ENCODE measurements at regions not wholly inside any gene's neighbourhood (a gene's known extent, or its start where the extent isn't known, plus 50 kb on each side); places are given as distances from the start of the nearest gene placed in this dataset.

- TF ChIP-seq CTCF (IDR thresholded peaks at IDR 0.05) (no peak), POLR2A (IDR thresholded peaks at IDR 0.05) (no peak)
- DNase-seq: no peak
- H3K27me3 ChIP-seq: no peaks in the 10 kb centered on the region
- H3K27ac ChIP-seq: no peak overlapping the region
- intact Hi-C loops (cut with DNase I): no loop called here
- no peak overlapping the region for H3K4me3 ChIP-seq
- H3K9me3 ChIP-seq (replicated peaks in 1 of 3): no peaks in the 10 kb centered on the region
- 40 to 46% (median 45%) methylated on average over 4 of the region's 4 CpGs for WGBS, 4 donors
- H3K36me3 ChIP-seq (replicated peaks in 1 of 2): no peaks in the 10 kb centered on the region
- no peaks in the 10 kb centered on the region for H3K4me1 ChIP-seq (replicated peaks in 1 of 2)
These were observed 907.7 kb downstream of the RAB28 start for GRCh38 chr4:12576409-12576808.

- Histone ChIP-seq H3K9me3 (replicated peaks in 1 of 3) (no peaks in the 10 kb centered on the region), H3K36me3 (replicated peaks in 1 of 2) (no peaks in the 10 kb centered on the region), H3K4me3 (no peak overlapping the region), H3K27me3 (no peaks in the 10 kb centered on the region), H3K4me1 (replicated peaks in 1 of 2) (no peaks in the 10 kb centered on the region), H3K27ac (no peak overlapping the region)
- DNase-seq: no peak
- TF ChIP-seq CTCF (IDR thresholded peaks at IDR 0.05): no peak
- no peak for TF ChIP-seq POLR2A (IDR thresholded peaks at IDR 0.05)
- intact Hi-C loops (cut with DNase I): no loop called here
These were observed 910.4 kb downstream of the RAB28 start for GRCh38 chr4:12573716-12574115.

GRCh38 chr4:12562476-12563140, 921.5 kb downstream of the RAB28 start:
- H3K4me3 ChIP-seq: no peak overlapping the region
- 46 to 60% (median 52%) methylated on average over 3 of the region's 3 CpGs for WGBS, 4 donors
- H3K4me1 ChIP-seq (replicated peaks in 1 of 2): no peaks in the 10 kb centered on the region
- no peak for DNase-seq
- intact Hi-C loops (cut with DNase I): no loop called here
- no peak overlapping the region for H3K27ac ChIP-seq
- no peaks in the 10 kb centered on the region for H3K9me3 ChIP-seq (replicated peaks in 1 of 3)
- no peaks in the 10 kb centered on the region for H3K36me3 ChIP-seq (replicated peaks in 1 of 2)
- no peak for TF ChIP-seq POLR2A (IDR thresholded peaks at IDR 0.05)
- TF ChIP-seq CTCF (IDR thresholded peaks at IDR 0.05): no peak
- H3K27me3 ChIP-seq: no peaks in the 10 kb centered on the region

DNA sequence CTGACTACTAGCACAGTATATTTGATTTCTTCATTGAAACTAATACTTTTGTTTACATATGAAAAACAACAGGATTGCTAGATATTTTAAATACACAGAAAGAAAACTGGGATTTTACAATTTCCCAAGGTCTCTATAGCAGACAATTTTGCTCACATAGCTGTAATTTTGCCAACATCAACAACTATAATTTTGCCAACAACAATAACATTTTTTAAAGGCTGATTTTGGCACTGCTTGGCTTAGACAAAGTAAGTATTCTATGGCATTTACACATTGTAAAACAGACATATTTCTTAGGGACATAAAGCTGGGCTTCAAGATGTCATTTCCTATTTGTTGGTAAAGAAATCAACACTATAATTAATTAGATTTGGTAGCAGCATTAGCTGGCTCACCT, 922.1 kb downstream of the RAB28 start:
- H3K36me3 ChIP-seq (replicated peaks in 1 of 2): no peaks in the 10 kb centered on the region
- no peaks in the 10 kb centered on the region for H3K9me3 ChIP-seq (replicated peaks in 1 of 3)
- no peak overlapping the region for H3K4me3 ChIP-seq
- intact Hi-C loops (cut with DNase I): no loop called here
- no peak for DNase-seq
- H3K4me1 ChIP-seq (replicated peaks in 1 of 2): no peaks in the 10 kb centered on the region
- TF ChIP-seq CTCF (IDR thresholded peaks at IDR 0.05) (no peak), POLR2A (IDR thresholded peaks at IDR 0.05) (no peak)
- H3K27ac ChIP-seq: no peak overlapping the region
- no peaks in the 10 kb centered on the region for H3K27me3 ChIP-seq
